Endothelial cell of umbilical vein (primary cell): ENCODE measurements at regions not wholly inside any gene's neighbourhood (a gene's known extent, or its start where the extent isn't known, plus 50 kb on each side); places are given as distances from the start of the nearest gene placed in this dataset.

ENCODE experiments used
- BruUV-seq: library from RNA; stranded (reverse); fragments of 400-500 nt; replicated peaks from 2 replicates; lab custom pipeline; 2021; lab: Mats Ljungman, UMichigan
- CTCF ChIA-PET: fragments of 300-600, 350-600 bp; sonication (Branson Sonifier 250); formaldehyde crosslinking; loops from one replicate; lab custom pipeline; 2021; ENCODE audit warnings: antibody characterized with exemption, inconsistent platforms; lab: Charles Lee
- POLR2A ChIA-PET: fragments of 300-600, 350-600 bp; sonication (Branson Sonifier 250); formaldehyde crosslinking; loops from one replicate; lab custom pipeline; 2021; ENCODE audit warnings: antibody characterized with exemption, inconsistent platforms; lab: Charles Lee
- DNase-seq: peaks from one replicate; pipeline ENCODE4 v3.0.0-alpha.2; 2011; ENCODE audit warnings: low read depth, low spot score
- FAIRE-seq: peaks from 2 replicates; lab custom pipeline; 2011; peaks lifted over from hg19 to GRCh38; lab: Jason Lieb, UNC
- H2AFZ ChIP-seq: 2 replicates; pipeline ENCODE4 v1.6.0; 2012; ENCODE audit warnings: low read depth, low read length, control low read depth, inconsistent platforms
- H3K27ac ChIP-seq: 2 replicates; pipeline ENCODE4 v1.5.1; 2011; ENCODE audit warnings: low read depth, mild to moderate bottlenecking, control low read depth, low read length, moderate library complexity; ENCODE audit not compliant: insufficient read depth
- H3K27me3 ChIP-seq, 2 experiments: 2 replicates each; pipeline versions ENCODE4 v1.6.0 to v1.6.1; 2011; ENCODE audit warnings: low read length in 2 of 2, mixed read lengths in 1 of 2; ENCODE audit not compliant: control insufficient read depth in 2 of 2, insufficient read depth in 2 of 2
- H3K36me3 ChIP-seq, 2 experiments: 2 replicates in 1 of 2; 3 replicates in 1 of 2; pipeline ENCODE4 v1.5.1; 2011; ENCODE audit warnings: low read length in 2 of 2, mild to moderate bottlenecking in 1 of 2, moderate library complexity in 1 of 2; ENCODE audit not compliant: control insufficient read depth in 2 of 2, insufficient read depth in 2 of 2; ENCODE audit errors: extremely low read depth in 1 of 2
- H3K4me1 ChIP-seq: 3 replicates; pipeline ENCODE4 v1.5.1; 2011; ENCODE audit warnings: mild to moderate bottlenecking, low read length; ENCODE audit not compliant: control insufficient read depth, insufficient read depth; ENCODE audit errors: extremely low read depth
- H3K4me2 ChIP-seq: 2 replicates; pipeline ENCODE4 v1.6.1; 2011; ENCODE audit warnings: low read length, control low read depth, mixed read lengths; ENCODE audit not compliant: insufficient read depth
- H3K4me3 ChIP-seq, 3 experiments: fragments of 200-600 bp in 1 of 3; sonication (generic), shearing (Covaris generic) in 1 of 3; replicated peaks in 1 of 3; 2 replicates each; pipeline ENCODE4 v1.5.1; 2011 to 2016; ENCODE audit warnings: control low read depth in 3 of 3, low read length in 3 of 3, mild to moderate bottlenecking in 2 of 3, inconsistent platforms in 1 of 3, low read depth in 1 of 3, moderate library complexity in 1 of 3; ENCODE audit not compliant: insufficient read depth in 1 of 3
- H3K79me2 ChIP-seq: 2 replicates; pipeline ENCODE4 v1.6.0; 2012; ENCODE audit warnings: low read length, inconsistent platforms; ENCODE audit not compliant: control insufficient read depth, insufficient read depth
- H3K9ac ChIP-seq: replicated peaks from 2 replicates; pipeline ENCODE3; 2011; ENCODE audit warnings: low read length, control low read depth; ENCODE audit not compliant: insufficient read depth; ENCODE audit errors: extremely low read depth
- H3K9me1 ChIP-seq: replicated peaks from 3 replicates; pipeline ENCODE4 v1.6.0; 2011; ENCODE audit warnings: mild to moderate bottlenecking, low read length; ENCODE audit not compliant: control insufficient read depth, insufficient read depth; ENCODE audit errors: extremely low read depth
- H3K9me3 ChIP-seq: replicated peaks from 2 replicates; pipeline ENCODE4 v1.5.1; 2012; ENCODE audit warnings: low read length, inconsistent platforms; ENCODE audit not compliant: control insufficient read depth, insufficient read depth
- H4K20me1 ChIP-seq: replicated peaks from 2 replicates; pipeline ENCODE3; 2011; ENCODE audit warnings: mild to moderate bottlenecking, low read length; ENCODE audit not compliant: control insufficient read depth, insufficient read depth; ENCODE audit errors: extremely low read depth
- CTCF ChIP-seq, 2 donors: IDR thresholded peaks; 1 replicate in 1 of 2; 2 replicates in 1 of 2; pipeline ENCODE4 v1.5.1; 2011; ENCODE audit warnings: low read length in 2 of 2, mild to moderate bottlenecking in 2 of 2, moderate library complexity in 2 of 2, control low read depth in 1 of 2, inconsistent platforms in 1 of 2, low read depth in 1 of 2; ENCODE audit not compliant: insufficient read depth in 1 of 2; ENCODE audit errors: extremely low read depth in 1 of 2
- EZH2 ChIP-seq: IDR thresholded peaks from 2 replicates; pipeline ENCODE4 v1.6.1; 2012; ENCODE audit warnings: borderline replicate concordance, low read depth, mild to moderate bottlenecking, moderate library complexity, low read length, inconsistent platforms; ENCODE audit not compliant: severe bottlenecking
- FOS ChIP-seq: IDR thresholded peaks from 2 replicates; pipeline ENCODE4 v1.6.1; 2011; ENCODE audit warnings: mild to moderate bottlenecking, low read length, moderate library complexity, borderline replicate concordance; ENCODE audit not compliant: insufficient read depth
- GATA2 ChIP-seq: IDR thresholded peaks from 2 replicates; pipeline ENCODE4 v1.7.0; 2011; ENCODE audit warnings: low read depth, mild to moderate bottlenecking, moderate library complexity, mixed read lengths, low read length; ENCODE audit not compliant: insufficient read length, insufficient read depth
- JUN ChIP-seq: IDR thresholded peaks from 2 replicates; pipeline ENCODE4 v1.6.1; 2011; ENCODE audit warnings: borderline replicate concordance, low read depth; ENCODE audit not compliant: insufficient read length, insufficient read depth
- MAX ChIP-seq: IDR thresholded peaks from 2 replicates; pipeline ENCODE4 v1.6.1; 2011; ENCODE audit not compliant: insufficient read depth, insufficient read length
- MYC ChIP-seq: IDR thresholded peaks from one replicate; pipeline ENCODE4 v1.6.1; 2011; ENCODE audit warnings: mild to moderate bottlenecking, low read depth, low read length
- POLR2A ChIP-seq: IDR thresholded peaks from 2 replicates; pipeline ENCODE4 v1.6.1; 2012; ENCODE audit warnings: low read depth, mild to moderate bottlenecking, control low read depth, low read length
- POLR2AphosphoS5 ChIP-seq: IDR thresholded peaks from 2 replicates; pipeline ENCODE4 v1.6.1; 2012; ENCODE audit warnings: low read depth, mild to moderate bottlenecking, control low read depth, low read length, moderate library complexity; ENCODE audit not compliant: insufficient read depth
- dilution Hi-C: fragments of 300-500 bp; cut with MboI; formaldehyde crosslinking; loops from one replicate; pipeline ENCODE4 v1.15.0; 2019; ENCODE audit warnings: low sequenced_read_pairs; ENCODE audit not compliant: extremely low pct_ligation_motif_present
- intact Hi-C: fragments of 100-400 bp; cut with micrococcal nuclease; formaldehyde crosslinking; loops from one replicate; pipeline ENCODE4 v1.10.0; 2022

GRCh38 chr9:14992516-14992915, 82.3 kb upstream of the FREM1 start:
- Histone ChIP-seq H3K27ac (peak overlapping the region; percentile 88), H3K9me1 (no peaks in the 10 kb centered on the region), H3K79me2 (no peaks in the 10 kb centered on the region), H3K4me3 (peak overlapping the region; percentile 33 to 52 (median 45)), H2AFZ (peak overlapping the region; percentile 91), H4K20me1 (no peaks in the 10 kb centered on the region), H3K4me1 (peaks cover 15% of the 10 kb centered on the region), H3K4me2 (peak overlapping the region; percentile 77), H3K9me3 (no peaks in the 10 kb centered on the region), H3K27me3 (no peaks in the 10 kb centered on the region), H3K36me3 (no peaks in the 10 kb centered on the region), H3K9ac (peak overlapping the region; percentile 85)
- dilution Hi-C loops = no loop called here
- BruUV-seq = no TSS peak
- FAIRE-seq (no peak), DNase-seq (peak; percentile 4)
- intact Hi-C loops = loop anchor here (5.0 to 10.0 kb wide), 3 partner anchors 80 to 430 kb away; partner anchors contain the start of gene SNAPC3
- no peak for TF ChIP-seq POLR2A
- no peak for TF ChIP-seq FOS
- no peak for TF ChIP-seq JUN
- no peak for TF ChIP-seq POLR2AphosphoS5
- no peak for TF ChIP-seq CTCF (IDR thresholded peaks at IDR 0.05; ENCODE audit: extremely low read depth in 1 of 2, insufficient read depth in 1 of 2, low read depth in 1 of 2, low read length in 2 of 2)
- TF ChIP-seq GATA2 = no peak
- ChIA-PET POLR2A (no interaction called here), CTCF (no interaction called here)

GRCh38 chr9:14992081-14992480, 81.9 kb upstream of the FREM1 start:
- H3K4me2 ChIP-seq = peak overlapping the region; percentile 77
- dilution Hi-C loops (no loop called here), intact Hi-C loops (loop anchor here (5.0 to 10.0 kb wide), 3 partner anchors 80 to 430 kb away; partner anchors contain the start of gene SNAPC3)
- ChIA-PET CTCF (no interaction called here), POLR2A (no interaction called here)
- DNase-seq = no peak
- no peak overlapping the region for H3K9ac ChIP-seq
- no peak for FAIRE-seq
- H3K27ac ChIP-seq = no peak overlapping the region
- H3K9me1 ChIP-seq = no peaks in the 10 kb centered on the region
- no peaks in the 10 kb centered on the region for H3K79me2 ChIP-seq
- no peak overlapping the region for H3K4me3 ChIP-seq
- peak overlapping the region; percentile 91 for H2AFZ ChIP-seq
- H3K27me3 ChIP-seq = no peaks in the 10 kb centered on the region
- H3K9me3 ChIP-seq = no peaks in the 10 kb centered on the region
- BruUV-seq = no TSS peak
- no peaks in the 10 kb centered on the region for H3K36me3 ChIP-seq
- peaks cover 15% of the 10 kb centered on the region for H3K4me1 ChIP-seq
- H4K20me1 ChIP-seq = no peaks in the 10 kb centered on the region
- TF ChIP-seq GATA2 (no peak), POLR2AphosphoS5 (no peak), FOS (no peak), MYC (no peak), JUN (no peak), MAX (no peak), EZH2 (no peak), POLR2A (no peak), CTCF (IDR thresholded peaks at IDR 0.05; ENCODE audit: extremely low read depth in 1 of 2, insufficient read depth in 1 of 2, low read depth in 1 of 2, low read length in 2 of 2) (no peak)
